H1 (cell line): ENCODE measurements at regions not wholly inside any gene's neighbourhood (a gene's known extent, or its start where the extent isn't known, plus 50 kb on each side); places are given as distances from the start of the nearest gene placed in this dataset.

ENCODE experiments used
- TF ChIP-seq, protein P1 (sequence below): fragments of 300-600 bp; sonication (generic); IDR thresholded peaks from 2 replicates; pipeline ENCODE4 v1.7.1; 2012; ENCODE audit warnings: low read length, moderate library complexity, mild to moderate bottlenecking, inconsistent platforms; ENCODE audit not compliant: insufficient replicate concordance

DNA sequence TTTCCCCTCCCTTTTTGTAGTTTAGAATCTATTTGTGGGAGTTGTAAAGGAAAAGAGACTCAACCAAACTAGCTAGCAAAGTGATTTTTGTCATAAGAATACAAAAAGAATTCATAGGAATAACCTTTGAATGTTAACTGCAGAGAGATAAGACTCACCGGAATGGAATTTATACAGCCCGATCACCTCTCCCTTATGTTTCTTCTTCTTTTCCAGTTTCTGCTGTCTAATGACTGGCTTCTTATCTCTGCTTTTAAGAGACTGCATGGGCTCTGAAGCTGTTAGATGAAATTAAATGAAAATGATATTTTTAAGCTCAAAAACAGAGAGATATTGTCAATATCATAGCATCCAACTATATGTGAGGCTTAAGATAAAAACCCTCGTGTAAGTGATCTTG is 1095.9 kb downstream of the REEP3 start (continued):
- TF ChIP-seq, protein P1, sequence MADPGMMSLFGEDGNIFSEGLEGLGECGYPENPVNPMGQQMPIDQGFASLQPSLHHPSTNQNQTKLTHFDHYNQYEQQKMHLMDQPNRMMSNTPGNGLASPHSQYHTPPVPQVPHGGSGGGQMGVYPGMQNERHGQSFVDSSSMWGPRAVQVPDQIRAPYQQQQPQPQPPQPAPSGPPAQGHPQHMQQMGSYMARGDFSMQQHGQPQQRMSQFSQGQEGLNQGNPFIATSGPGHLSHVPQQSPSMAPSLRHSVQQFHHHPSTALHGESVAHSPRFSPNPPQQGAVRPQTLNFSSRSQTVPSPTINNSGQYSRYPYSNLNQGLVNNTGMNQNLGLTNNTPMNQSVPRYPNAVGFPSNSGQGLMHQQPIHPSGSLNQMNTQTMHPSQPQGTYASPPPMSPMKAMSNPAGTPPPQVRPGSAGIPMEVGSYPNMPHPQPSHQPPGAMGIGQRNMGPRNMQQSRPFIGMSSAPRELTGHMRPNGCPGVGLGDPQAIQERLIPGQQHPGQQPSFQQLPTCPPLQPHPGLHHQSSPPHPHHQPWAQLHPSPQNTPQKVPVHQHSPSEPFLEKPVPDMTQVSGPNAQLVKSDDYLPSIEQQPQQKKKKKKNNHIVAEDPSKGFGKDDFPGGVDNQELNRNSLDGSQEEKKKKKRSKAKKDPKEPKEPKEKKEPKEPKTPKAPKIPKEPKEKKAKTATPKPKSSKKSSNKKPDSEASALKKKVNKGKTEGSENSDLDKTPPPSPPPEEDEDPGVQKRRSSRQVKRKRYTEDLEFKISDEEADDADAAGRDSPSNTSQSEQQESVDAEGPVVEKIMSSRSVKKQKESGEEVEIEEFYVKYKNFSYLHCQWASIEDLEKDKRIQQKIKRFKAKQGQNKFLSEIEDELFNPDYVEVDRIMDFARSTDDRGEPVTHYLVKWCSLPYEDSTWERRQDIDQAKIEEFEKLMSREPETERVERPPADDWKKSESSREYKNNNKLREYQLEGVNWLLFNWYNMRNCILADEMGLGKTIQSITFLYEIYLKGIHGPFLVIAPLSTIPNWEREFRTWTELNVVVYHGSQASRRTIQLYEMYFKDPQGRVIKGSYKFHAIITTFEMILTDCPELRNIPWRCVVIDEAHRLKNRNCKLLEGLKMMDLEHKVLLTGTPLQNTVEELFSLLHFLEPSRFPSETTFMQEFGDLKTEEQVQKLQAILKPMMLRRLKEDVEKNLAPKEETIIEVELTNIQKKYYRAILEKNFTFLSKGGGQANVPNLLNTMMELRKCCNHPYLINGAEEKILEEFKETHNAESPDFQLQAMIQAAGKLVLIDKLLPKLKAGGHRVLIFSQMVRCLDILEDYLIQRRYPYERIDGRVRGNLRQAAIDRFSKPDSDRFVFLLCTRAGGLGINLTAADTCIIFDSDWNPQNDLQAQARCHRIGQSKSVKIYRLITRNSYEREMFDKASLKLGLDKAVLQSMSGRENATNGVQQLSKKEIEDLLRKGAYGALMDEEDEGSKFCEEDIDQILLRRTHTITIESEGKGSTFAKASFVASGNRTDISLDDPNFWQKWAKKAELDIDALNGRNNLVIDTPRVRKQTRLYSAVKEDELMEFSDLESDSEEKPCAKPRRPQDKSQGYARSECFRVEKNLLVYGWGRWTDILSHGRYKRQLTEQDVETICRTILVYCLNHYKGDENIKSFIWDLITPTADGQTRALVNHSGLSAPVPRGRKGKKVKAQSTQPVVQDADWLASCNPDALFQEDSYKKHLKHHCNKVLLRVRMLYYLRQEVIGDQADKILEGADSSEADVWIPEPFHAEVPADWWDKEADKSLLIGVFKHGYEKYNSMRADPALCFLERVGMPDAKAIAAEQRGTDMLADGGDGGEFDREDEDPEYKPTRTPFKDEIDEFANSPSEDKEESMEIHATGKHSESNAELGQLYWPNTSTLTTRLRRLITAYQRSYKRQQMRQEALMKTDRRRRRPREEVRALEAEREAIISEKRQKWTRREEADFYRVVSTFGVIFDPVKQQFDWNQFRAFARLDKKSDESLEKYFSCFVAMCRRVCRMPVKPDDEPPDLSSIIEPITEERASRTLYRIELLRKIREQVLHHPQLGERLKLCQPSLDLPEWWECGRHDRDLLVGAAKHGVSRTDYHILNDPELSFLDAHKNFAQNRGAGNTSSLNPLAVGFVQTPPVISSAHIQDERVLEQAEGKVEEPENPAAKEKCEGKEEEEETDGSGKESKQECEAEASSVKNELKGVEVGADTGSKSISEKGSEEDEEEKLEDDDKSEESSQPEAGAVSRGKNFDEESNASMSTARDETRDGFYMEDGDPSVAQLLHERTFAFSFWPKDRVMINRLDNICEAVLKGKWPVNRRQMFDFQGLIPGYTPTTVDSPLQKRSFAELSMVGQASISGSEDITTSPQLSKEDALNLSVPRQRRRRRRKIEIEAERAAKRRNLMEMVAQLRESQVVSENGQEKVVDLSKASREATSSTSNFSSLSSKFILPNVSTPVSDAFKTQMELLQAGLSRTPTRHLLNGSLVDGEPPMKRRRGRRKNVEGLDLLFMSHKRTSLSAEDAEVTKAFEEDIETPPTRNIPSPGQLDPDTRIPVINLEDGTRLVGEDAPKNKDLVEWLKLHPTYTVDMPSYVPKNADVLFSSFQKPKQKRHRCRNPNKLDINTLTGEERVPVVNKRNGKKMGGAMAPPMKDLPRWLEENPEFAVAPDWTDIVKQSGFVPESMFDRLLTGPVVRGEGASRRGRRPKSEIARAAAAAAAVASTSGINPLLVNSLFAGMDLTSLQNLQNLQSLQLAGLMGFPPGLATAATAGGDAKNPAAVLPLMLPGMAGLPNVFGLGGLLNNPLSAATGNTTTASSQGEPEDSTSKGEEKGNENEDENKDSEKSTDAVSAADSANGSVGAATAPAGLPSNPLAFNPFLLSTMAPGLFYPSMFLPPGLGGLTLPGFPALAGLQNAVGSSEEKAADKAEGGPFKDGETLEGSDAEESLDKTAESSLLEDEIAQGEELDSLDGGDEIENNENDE = no peak
- TF ChIP-seq, all 59 proteins: peak for 0
